Muscle layer of duodenum (tissue), 2 donors: ENCODE measurements at regions not wholly inside any gene's neighbourhood (a gene's known extent, or its start where the extent isn't known, plus 50 kb on each side); places are given as distances from the start of the nearest gene placed in this dataset.

Experiments
- H3K27ac ChIP-seq: one replicate; pipeline ENCODE4 v1.7.0; 2013; ENCODE audit warnings: mild to moderate bottlenecking, low read length
- H3K27me3 ChIP-seq: one replicate; pipeline ENCODE4 v1.7.0; 2013; ENCODE audit warnings: low read depth, mild to moderate bottlenecking, control low read depth, low read length
- H3K36me3 ChIP-seq, 2 donors: one replicate each; pipeline ENCODE4 v1.7.0; 2013; ENCODE audit warnings: low read length in 2 of 2, control low read depth in 1 of 2, mild to moderate bottlenecking in 1 of 2; ENCODE audit not compliant: insufficient read depth in 2 of 2, control insufficient read depth in 1 of 2
- H3K4me1 ChIP-seq, 2 donors: one replicate each; pipeline ENCODE4 v1.7.0; 2013; ENCODE audit warnings: low read length in 2 of 2, mild to moderate bottlenecking in 2 of 2, control low read depth in 1 of 2, moderate library complexity in 1 of 2; ENCODE audit not compliant: insufficient read depth in 2 of 2, control insufficient read depth in 1 of 2
- H3K4me3 ChIP-seq, 2 donors: one replicate each; pipeline ENCODE4 v1.7.0; 2013; ENCODE audit warnings: low read length in 2 of 2, low read depth in 1 of 2, mild to moderate bottlenecking in 1 of 2
- H3K9me3 ChIP-seq, 2 donors: one replicate each; pipeline ENCODE4 v1.7.0; 2013; ENCODE audit warnings: low read length in 2 of 2, control low read depth in 1 of 2, mild to moderate bottlenecking in 1 of 2; ENCODE audit not compliant: control insufficient read depth in 1 of 2
- donor health status: healthy.

GRCh38 chr5:106876665-106877194 lies 794.0 kb downstream of the EFNA5 start:
- Histone ChIP-seq H3K4me3 (no peak overlapping the region), H3K36me3 (no peaks in the 10 kb centered on the region), H3K9me3 (no peaks in the 10 kb centered on the region), H3K4me1 (no peaks in the 10 kb centered on the region), H3K27me3 (no peaks in the 10 kb centered on the region), H3K27ac (no peak overlapping the region)

GRCh38 chr5:106876298-106876622 lies 794.5 kb downstream of the EFNA5 start:
- Histone ChIP-seq H3K9me3 (no peaks in the 10 kb centered on the region), H3K4me3 (no peak overlapping the region), H3K36me3 (no peaks in the 10 kb centered on the region), H3K27ac (no peak overlapping the region), H3K4me1 (no peaks in the 10 kb centered on the region), H3K27me3 (no peaks in the 10 kb centered on the region)

- no peaks in the 10 kb centered on the region for H3K27me3 ChIP-seq
- H3K9me3 ChIP-seq = no peaks in the 10 kb centered on the region
- no peak overlapping the region for H3K4me3 ChIP-seq
- H3K36me3 ChIP-seq = no peaks in the 10 kb centered on the region
- no peak overlapping the region for H3K27ac ChIP-seq
- no peaks in the 10 kb centered on the region for H3K4me1 ChIP-seq
Measured at GRCh38 chr5:106875591-106876297, 795.0 kb downstream of the EFNA5 start.

GRCh38 chr5:106874974-106875373 lies 795.8 kb downstream of the EFNA5 start:
- H3K4me3 ChIP-seq = no peak overlapping the region
- H3K27me3 ChIP-seq = no peaks in the 10 kb centered on the region
- H3K9me3 ChIP-seq = no peaks in the 10 kb centered on the region
- no peaks in the 10 kb centered on the region for H3K4me1 ChIP-seq
- H3K27ac ChIP-seq = no peak overlapping the region
- H3K36me3 ChIP-seq = no peaks in the 10 kb centered on the region

- H3K4me1 ChIP-seq = no peaks in the 10 kb centered on the region
- no peaks in the 10 kb centered on the region for H3K9me3 ChIP-seq
- no peak overlapping the region for H3K27ac ChIP-seq
- no peaks in the 10 kb centered on the region for H3K36me3 ChIP-seq
- H3K27me3 ChIP-seq = no peaks in the 10 kb centered on the region
- H3K4me3 ChIP-seq = no peak overlapping the region
Measured at GRCh38 chr5:106874531-106874930, 796.2 kb downstream of the EFNA5 start.

GRCh38 chr5:106873568-106873967 lies 797.2 kb downstream of the EFNA5 start:
- Histone ChIP-seq H3K27me3 (no peaks in the 10 kb centered on the region), H3K4me3 (no peak overlapping the region), H3K4me1 (no peaks in the 10 kb centered on the region), H3K27ac (no peak overlapping the region), H3K9me3 (no peaks in the 10 kb centered on the region), H3K36me3 (no peaks in the 10 kb centered on the region)

- H3K4me1 ChIP-seq = no peaks in the 10 kb centered on the region
- H3K36me3 ChIP-seq = no peaks in the 10 kb centered on the region
- H3K4me3 ChIP-seq = no peak overlapping the region
- no peaks in the 10 kb centered on the region for H3K9me3 ChIP-seq
- no peak overlapping the region for H3K27ac ChIP-seq
- H3K27me3 ChIP-seq = no peaks in the 10 kb centered on the region
Measured at GRCh38 chr5:106865279-106865678, 805.5 kb downstream of the EFNA5 start.

- no peaks in the 10 kb centered on the region for H3K9me3 ChIP-seq
- no peaks in the 10 kb centered on the region for H3K36me3 ChIP-seq
- H3K27ac ChIP-seq = no peak overlapping the region
- no peaks in the 10 kb centered on the region for H3K4me1 ChIP-seq
- H3K27me3 ChIP-seq = no peaks in the 10 kb centered on the region
- H3K4me3 ChIP-seq = no peak overlapping the region
Measured at GRCh38 chr5:106862450-106863193, 808.1 kb downstream of the EFNA5 start.

- no peak overlapping the region for H3K27ac ChIP-seq
- no peak overlapping the region for H3K4me3 ChIP-seq
- no peaks in the 10 kb centered on the region for H3K27me3 ChIP-seq
- no peaks in the 10 kb centered on the region for H3K36me3 ChIP-seq
- H3K4me1 ChIP-seq = no peaks in the 10 kb centered on the region
- H3K9me3 ChIP-seq = no peaks in the 10 kb centered on the region
Measured at GRCh38 chr5:106860398-106861044, 810.2 kb downstream of the EFNA5 start.

GRCh38 chr5:106858616-106859015 lies 812.1 kb downstream of the EFNA5 start:
- no peaks in the 10 kb centered on the region for H3K27me3 ChIP-seq
- no peaks in the 10 kb centered on the region for H3K4me1 ChIP-seq
- no peaks in the 10 kb centered on the region for H3K9me3 ChIP-seq
- no peaks in the 10 kb centered on the region for H3K36me3 ChIP-seq
- H3K4me3 ChIP-seq = no peak overlapping the region
- no peak overlapping the region for H3K27ac ChIP-seq

GRCh38 chr5:106854922-106855321 lies 815.8 kb downstream of the EFNA5 start:
- H3K27me3 ChIP-seq = no peaks in the 10 kb centered on the region
- H3K4me3 ChIP-seq = no peak overlapping the region
- no peaks in the 10 kb centered on the region for H3K9me3 ChIP-seq
- no peaks in the 10 kb centered on the region for H3K36me3 ChIP-seq
- no peaks in the 10 kb centered on the region for H3K4me1 ChIP-seq
- H3K27ac ChIP-seq = no peak overlapping the region
